ENCODE measurements at regions not wholly inside any gene's neighbourhood (a gene's known extent, or its start where the extent isn't known, plus 50 kb on each side); places are given as distances from the start of the nearest gene placed in this dataset.

- Histone ChIP-seq H2AFZ (ENCODE audit: low read depth, low read length) (no peak overlapping the region), H3K27ac (ENCODE audit: low read length) (no peak overlapping the region), H3K79me2 (ENCODE audit: insufficient read depth, low read length) (no peaks in the 10 kb centered on the region), H4K20me1 (ENCODE audit: insufficient read depth, low read length) (no peaks in the 10 kb centered on the region), H3K4me1 (ENCODE audit: insufficient read depth, low read length) (no peaks in the 10 kb centered on the region), H3K4me2 (ENCODE audit: insufficient read depth, low read length) (no peak overlapping the region), H3K9ac (ENCODE audit: low read depth, low read length) (no peak overlapping the region), H3K27me3 (ENCODE audit: insufficient read depth, low read length, poor library complexity) (no peaks in the 10 kb centered on the region), H3K36me3 (ENCODE audit: insufficient read depth, low read length) (no peaks in the 10 kb centered on the region), H3K9me3 (ENCODE audit: insufficient read depth, low read length, severe bottlenecking) (peaks cover 5% of the 10 kb centered on the region), H3K4me3 (ENCODE audit: low read depth in 1 of 2, low read length in 2 of 2) (no peak overlapping the region)
- DNase-seq = no peak
- TF ChIP-seq CTCF (IDR thresholded peaks at IDR 0.05; ENCODE audit: borderline replicate concordance, extremely low read depth, low read length, poor library complexity, severe bottlenecking) (no peak), EZH2 (IDR thresholded peaks at IDR 0.05; ENCODE audit: borderline replicate concordance, low read depth, low read length, severe bottlenecking) (no peak)
- ATAC-seq (ENCODE audit: insufficient read depth, low read depth) = no peak
Measured at GRCh38 chr15:94845390-94845716, 614.0 kb downstream of the MCTP2 start.

GRCh38 chr15:94847325-94847724 is 616.0 kb downstream of the MCTP2 start:
- TF ChIP-seq EZH2 (IDR thresholded peaks at IDR 0.05; ENCODE audit: borderline replicate concordance, low read depth, low read length, severe bottlenecking) (no peak), CTCF (IDR thresholded peaks at IDR 0.05; ENCODE audit: borderline replicate concordance, extremely low read depth, low read length, poor library complexity, severe bottlenecking) (no peak)
- Histone ChIP-seq H3K4me1 (ENCODE audit: insufficient read depth, low read length) (no peaks in the 10 kb centered on the region), H3K27me3 (ENCODE audit: insufficient read depth, low read length, poor library complexity) (no peaks in the 10 kb centered on the region), H3K4me3 (ENCODE audit: low read depth in 1 of 2, low read length in 2 of 2) (no peak overlapping the region), H3K9ac (ENCODE audit: low read depth, low read length) (no peak overlapping the region), H3K4me2 (ENCODE audit: insufficient read depth, low read length) (no peak overlapping the region), H4K20me1 (ENCODE audit: insufficient read depth, low read length) (no peaks in the 10 kb centered on the region), H3K9me3 (ENCODE audit: insufficient read depth, low read length, severe bottlenecking) (no peaks in the 10 kb centered on the region), H3K79me2 (ENCODE audit: insufficient read depth, low read length) (no peaks in the 10 kb centered on the region), H3K27ac (ENCODE audit: low read length) (no peak overlapping the region), H2AFZ (ENCODE audit: low read depth, low read length) (no peak overlapping the region), H3K36me3 (ENCODE audit: insufficient read depth, low read length) (no peaks in the 10 kb centered on the region)
- DNase-seq (no peak), ATAC-seq (ENCODE audit: insufficient read depth, low read depth) (no peak)

- DNase-seq (no peak), ATAC-seq (ENCODE audit: insufficient read depth, low read depth) (no peak)
- Histone ChIP-seq H3K27ac (ENCODE audit: low read length) (no peak overlapping the region), H3K4me2 (ENCODE audit: insufficient read depth, low read length) (no peak overlapping the region), H3K27me3 (ENCODE audit: insufficient read depth, low read length, poor library complexity) (no peaks in the 10 kb centered on the region), H3K4me3 (ENCODE audit: low read depth in 1 of 2, low read length in 2 of 2) (no peak overlapping the region), H3K79me2 (ENCODE audit: insufficient read depth, low read length) (no peaks in the 10 kb centered on the region), H3K36me3 (ENCODE audit: insufficient read depth, low read length) (no peaks in the 10 kb centered on the region), H3K4me1 (ENCODE audit: insufficient read depth, low read length) (no peaks in the 10 kb centered on the region), H4K20me1 (ENCODE audit: insufficient read depth, low read length) (no peaks in the 10 kb centered on the region), H2AFZ (ENCODE audit: low read depth, low read length) (no peak overlapping the region), H3K9me3 (ENCODE audit: insufficient read depth, low read length, severe bottlenecking) (no peaks in the 10 kb centered on the region), H3K9ac (ENCODE audit: low read depth, low read length) (no peak overlapping the region)
- TF ChIP-seq CTCF (IDR thresholded peaks at IDR 0.05; ENCODE audit: borderline replicate concordance, extremely low read depth, low read length, poor library complexity, severe bottlenecking) = no peak
- TF ChIP-seq EZH2 (IDR thresholded peaks at IDR 0.05; ENCODE audit: borderline replicate concordance, low read depth, low read length, severe bottlenecking) = no peak
Measured at GRCh38 chr15:94848054-94848453, 616.7 kb downstream of the MCTP2 start.

- ATAC-seq (ENCODE audit: insufficient read depth, low read depth) = no peak
- no peaks in the 10 kb centered on the region for H4K20me1 ChIP-seq (ENCODE audit: insufficient read depth, low read length)
- no peak for TF ChIP-seq EZH2 (IDR thresholded peaks at IDR 0.05; ENCODE audit: borderline replicate concordance, low read depth, low read length, severe bottlenecking)
- no peak for TF ChIP-seq CTCF (IDR thresholded peaks at IDR 0.05; ENCODE audit: borderline replicate concordance, extremely low read depth, low read length, poor library complexity, severe bottlenecking)
- H3K4me2 ChIP-seq (ENCODE audit: insufficient read depth, low read length) = no peak overlapping the region
- no peaks in the 10 kb centered on the region for H3K79me2 ChIP-seq (ENCODE audit: insufficient read depth, low read length)
- H3K4me3 ChIP-seq (ENCODE audit: low read depth in 1 of 2, low read length in 2 of 2) = no peak overlapping the region
- no peaks in the 10 kb centered on the region for H3K36me3 ChIP-seq (ENCODE audit: insufficient read depth, low read length)
- H3K4me1 ChIP-seq (ENCODE audit: insufficient read depth, low read length) = no peaks in the 10 kb centered on the region
- H3K9ac ChIP-seq (ENCODE audit: low read depth, low read length) = no peak overlapping the region
- DNase-seq = no peak
- H3K9me3 ChIP-seq (ENCODE audit: insufficient read depth, low read length, severe bottlenecking) = no peaks in the 10 kb centered on the region
- H2AFZ ChIP-seq (ENCODE audit: low read depth, low read length) = no peak overlapping the region
- H3K27ac ChIP-seq (ENCODE audit: low read length) = no peak overlapping the region
- no peaks in the 10 kb centered on the region for H3K27me3 ChIP-seq (ENCODE audit: insufficient read depth, low read length, poor library complexity)
Measured at GRCh38 chr15:94855018-94855408, 623.7 kb downstream of the MCTP2 start.
